Upper lobe of left lung (tissue), 4 donors: ENCODE measurements at regions not wholly inside any gene's neighbourhood (a gene's known extent, or its start where the extent isn't known, plus 50 kb on each side); places are given as distances from the start of the nearest gene placed in this dataset.

Source experiments
- POLR2AphosphoS5 ChIP-seq, 2 donors: sonication (generic); formaldehyde crosslinking; IDR thresholded peaks; one replicate each; pipeline ENCODE4 v1.5.1; 2017; ENCODE audit warnings: antibody characterized with exemption in 2 of 2
- TF ChIP-seq, protein P1 (sequence below), 6 experiments: fragments of 450-650 bp in 4 of 6; fragments of 200-600 bp in 2 of 6; sonication (generic) in 2 of 6; IDR thresholded peaks; one replicate each; pipeline ENCODE4 v1.5.1; 2016 to 2019; ENCODE audit warnings: antibody characterized with exemption in 6 of 6

DNA sequence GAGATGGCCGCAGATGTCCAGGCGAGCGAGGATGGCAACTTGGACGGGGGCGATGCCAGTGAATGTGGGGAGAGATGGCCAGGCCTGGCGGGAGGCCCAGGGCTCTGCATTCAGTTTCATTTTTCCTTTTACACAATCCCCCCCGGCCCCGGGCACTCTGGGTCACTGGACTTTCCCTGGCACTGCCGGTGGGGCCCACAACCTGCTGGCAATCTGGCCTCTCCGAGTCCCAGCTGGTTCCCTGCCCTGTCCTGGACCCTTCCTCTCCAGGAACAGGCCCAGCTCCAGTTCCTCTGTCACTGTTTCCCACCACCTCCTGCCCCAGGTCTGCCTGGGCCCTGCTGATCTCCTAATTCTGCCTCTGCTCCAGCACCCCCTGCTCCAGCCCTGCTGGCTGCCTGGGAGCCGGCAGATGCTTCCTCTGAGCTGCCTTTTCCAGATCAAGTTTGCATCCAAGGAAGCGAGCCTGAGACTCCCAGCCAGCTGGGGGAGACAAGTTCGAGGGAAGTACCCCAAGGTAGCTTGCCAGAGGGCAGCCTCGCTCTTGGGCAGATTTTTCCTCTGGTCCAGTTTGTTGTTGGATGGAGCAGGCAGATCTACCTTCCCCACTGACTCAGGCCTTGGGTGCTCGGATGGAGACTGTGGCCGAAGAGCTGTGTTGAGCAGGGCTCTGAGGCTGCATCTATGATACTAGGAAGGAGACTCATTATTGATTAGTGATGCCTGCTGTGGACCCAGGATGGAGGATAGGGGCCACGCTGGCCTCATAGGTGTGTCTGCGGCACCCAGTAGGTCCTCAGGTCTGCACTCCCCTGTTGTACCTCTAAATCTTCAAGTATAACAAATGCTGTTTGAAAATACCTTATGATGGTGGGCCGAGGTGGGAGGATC is 83.2 kb downstream of the CEBPB start:
- no peak for TF ChIP-seq POLR2AphosphoS5 (IDR thresholded peaks at IDR 0.05)
- TF ChIP-seq, protein P1, sequence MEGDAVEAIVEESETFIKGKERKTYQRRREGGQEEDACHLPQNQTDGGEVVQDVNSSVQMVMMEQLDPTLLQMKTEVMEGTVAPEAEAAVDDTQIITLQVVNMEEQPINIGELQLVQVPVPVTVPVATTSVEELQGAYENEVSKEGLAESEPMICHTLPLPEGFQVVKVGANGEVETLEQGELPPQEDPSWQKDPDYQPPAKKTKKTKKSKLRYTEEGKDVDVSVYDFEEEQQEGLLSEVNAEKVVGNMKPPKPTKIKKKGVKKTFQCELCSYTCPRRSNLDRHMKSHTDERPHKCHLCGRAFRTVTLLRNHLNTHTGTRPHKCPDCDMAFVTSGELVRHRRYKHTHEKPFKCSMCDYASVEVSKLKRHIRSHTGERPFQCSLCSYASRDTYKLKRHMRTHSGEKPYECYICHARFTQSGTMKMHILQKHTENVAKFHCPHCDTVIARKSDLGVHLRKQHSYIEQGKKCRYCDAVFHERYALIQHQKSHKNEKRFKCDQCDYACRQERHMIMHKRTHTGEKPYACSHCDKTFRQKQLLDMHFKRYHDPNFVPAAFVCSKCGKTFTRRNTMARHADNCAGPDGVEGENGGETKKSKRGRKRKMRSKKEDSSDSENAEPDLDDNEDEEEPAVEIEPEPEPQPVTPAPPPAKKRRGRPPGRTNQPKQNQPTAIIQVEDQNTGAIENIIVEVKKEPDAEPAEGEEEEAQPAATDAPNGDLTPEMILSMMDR (IDR thresholded peaks at IDR 0.05), result no peak
